Thyroid gland (tissue), 4 donors: ENCODE measurements at regions not wholly inside any gene's neighbourhood (a gene's known extent, or its start where the extent isn't known, plus 50 kb on each side); places are given as distances from the start of the nearest gene placed in this dataset.

Source experiments
- CTCF ChIP-seq, 6 experiments: fragments of 200-600 bp in 3 of 6; fragments of 450-650 bp in 3 of 6; sonication (generic) in 3 of 6; IDR thresholded peaks; one replicate each; pipeline ENCODE4 v1.5.1; 2016 to 2019; ENCODE audit warnings: antibody characterized with exemption in 6 of 6, mild to moderate bottlenecking in 2 of 6, inconsistent platforms in 1 of 6, moderate library complexity in 1 of 6
- POLR2A ChIP-seq, 2 donors: fragments of 450-650 bp; IDR thresholded peaks; one replicate each; pipeline ENCODE4 v1.6.1; 2017; ENCODE audit warnings: antibody characterized with exemption in 2 of 2, mild to moderate bottlenecking in 2 of 2, moderate library complexity in 1 of 2

- no peak for TF ChIP-seq CTCF (IDR thresholded peaks at IDR 0.05)
- no peak for TF ChIP-seq POLR2A (IDR thresholded peaks at IDR 0.05)
These were observed 108.9 kb downstream of the ENGASE start for GRCh38 chr17:79183293-79184158.
